ENCODE measurements at regions not wholly inside any gene's neighbourhood (a gene's known extent, or its start where the extent isn't known, plus 50 kb on each side); places are given as distances from the start of the nearest gene placed in this dataset.

GRCh38 chr10:128456271-128456670, 330.0 kb upstream of the MKI67 start:
- in situ Hi-C loops (cut with MboI; ENCODE audit: low sequenced_read_pairs, unreplicated experiment): no loop called here
- no peak for DNase-seq (ENCODE audit: low spot score)
- TF ChIP-seq, protein P1, sequence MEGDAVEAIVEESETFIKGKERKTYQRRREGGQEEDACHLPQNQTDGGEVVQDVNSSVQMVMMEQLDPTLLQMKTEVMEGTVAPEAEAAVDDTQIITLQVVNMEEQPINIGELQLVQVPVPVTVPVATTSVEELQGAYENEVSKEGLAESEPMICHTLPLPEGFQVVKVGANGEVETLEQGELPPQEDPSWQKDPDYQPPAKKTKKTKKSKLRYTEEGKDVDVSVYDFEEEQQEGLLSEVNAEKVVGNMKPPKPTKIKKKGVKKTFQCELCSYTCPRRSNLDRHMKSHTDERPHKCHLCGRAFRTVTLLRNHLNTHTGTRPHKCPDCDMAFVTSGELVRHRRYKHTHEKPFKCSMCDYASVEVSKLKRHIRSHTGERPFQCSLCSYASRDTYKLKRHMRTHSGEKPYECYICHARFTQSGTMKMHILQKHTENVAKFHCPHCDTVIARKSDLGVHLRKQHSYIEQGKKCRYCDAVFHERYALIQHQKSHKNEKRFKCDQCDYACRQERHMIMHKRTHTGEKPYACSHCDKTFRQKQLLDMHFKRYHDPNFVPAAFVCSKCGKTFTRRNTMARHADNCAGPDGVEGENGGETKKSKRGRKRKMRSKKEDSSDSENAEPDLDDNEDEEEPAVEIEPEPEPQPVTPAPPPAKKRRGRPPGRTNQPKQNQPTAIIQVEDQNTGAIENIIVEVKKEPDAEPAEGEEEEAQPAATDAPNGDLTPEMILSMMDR (IDR thresholded peaks at IDR 0.05; ENCODE audit: borderline replicate concordance, control extremely low read depth, extremely low read depth, insufficient read depth, missing control alignments): no peak

- TF ChIP-seq, protein P1 (IDR thresholded peaks at IDR 0.05; ENCODE audit: borderline replicate concordance, control extremely low read depth, extremely low read depth, insufficient read depth, missing control alignments): no peak
- in situ Hi-C loops (cut with MboI; ENCODE audit: low sequenced_read_pairs, unreplicated experiment): no loop called here
- no peak for DNase-seq (ENCODE audit: low spot score)
Observed at GRCh38 chr10:128457136-128457535, 330.9 kb upstream of the MKI67 start.

GRCh38 chr10:128461991-128462390, 335.8 kb upstream of the MKI67 start:
- DNase-seq (ENCODE audit: low spot score): no peak
- in situ Hi-C loops (cut with MboI; ENCODE audit: low sequenced_read_pairs, unreplicated experiment): no loop called here
- TF ChIP-seq, protein P1 (IDR thresholded peaks at IDR 0.05; ENCODE audit: borderline replicate concordance, control extremely low read depth, extremely low read depth, insufficient read depth, missing control alignments): no peak

- TF ChIP-seq, protein P1 (IDR thresholded peaks at IDR 0.05; ENCODE audit: borderline replicate concordance, control extremely low read depth, extremely low read depth, insufficient read depth, missing control alignments): no peak
- in situ Hi-C loops (cut with MboI; ENCODE audit: low sequenced_read_pairs, unreplicated experiment): no loop called here
Observed at GRCh38 chr10:128462844-128463243, 336.6 kb upstream of the MKI67 start.

GRCh38 chr10:128463991-128464760, 338.0 kb upstream of the MKI67 start:
- TF ChIP-seq, protein P1 (IDR thresholded peaks at IDR 0.05; ENCODE audit: borderline replicate concordance, control extremely low read depth, extremely low read depth, insufficient read depth, missing control alignments): no peak
- no peak for DNase-seq (ENCODE audit: low spot score)
- in situ Hi-C loops (cut with MboI; ENCODE audit: low sequenced_read_pairs, unreplicated experiment): no loop called here

More at GRCh38 chr10:128462844-128463243, 336.6 kb upstream of the MKI67 start:
- DNase-seq (ENCODE audit: low spot score): no peak

DNA sequence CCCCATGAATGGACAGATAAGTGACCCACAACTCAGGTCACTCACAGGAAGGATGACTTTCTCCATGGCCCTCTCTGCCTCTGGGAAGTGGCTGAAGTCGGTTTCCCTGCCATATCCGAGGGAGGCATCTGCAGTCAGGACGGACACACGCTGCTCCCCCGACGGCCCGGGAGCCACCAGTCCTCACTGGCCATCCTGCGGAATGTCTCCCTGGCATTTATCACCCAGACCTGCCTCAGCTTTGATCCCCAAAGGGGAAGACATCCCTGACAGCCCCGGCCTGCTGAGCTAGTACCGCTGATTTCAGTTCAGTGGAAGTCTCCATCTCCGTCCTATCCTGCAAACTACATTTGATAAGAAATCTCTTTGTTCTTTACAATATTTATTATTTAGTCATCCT, 339.5 kb upstream of the MKI67 start:
- no peak for DNase-seq (ENCODE audit: low spot score)
- TF ChIP-seq, protein P1 (IDR thresholded peaks at IDR 0.05; ENCODE audit: borderline replicate concordance, control extremely low read depth, extremely low read depth, insufficient read depth, missing control alignments): no peak
- in situ Hi-C loops (cut with MboI; ENCODE audit: low sequenced_read_pairs, unreplicated experiment): no loop called here
